Stimulated activated naive CD4-positive, alpha-beta T cell (primary cell): ENCODE measurements at regions not wholly inside any gene's neighbourhood (a gene's known extent, or its start where the extent isn't known, plus 50 kb on each side); places are given as distances from the start of the nearest gene placed in this dataset.
"Not testable (repeated sequence)": the region's sequence is repeated elsewhere in the genome, so short reads cannot be mapped to it uniquely, and the experiment has no call there.

Experiments
- DNase-seq, 6 experiments: peaks; one replicate each; lab custom pipeline; 2025; lab: John Stamatoyannopoulos, UW

DNA sequence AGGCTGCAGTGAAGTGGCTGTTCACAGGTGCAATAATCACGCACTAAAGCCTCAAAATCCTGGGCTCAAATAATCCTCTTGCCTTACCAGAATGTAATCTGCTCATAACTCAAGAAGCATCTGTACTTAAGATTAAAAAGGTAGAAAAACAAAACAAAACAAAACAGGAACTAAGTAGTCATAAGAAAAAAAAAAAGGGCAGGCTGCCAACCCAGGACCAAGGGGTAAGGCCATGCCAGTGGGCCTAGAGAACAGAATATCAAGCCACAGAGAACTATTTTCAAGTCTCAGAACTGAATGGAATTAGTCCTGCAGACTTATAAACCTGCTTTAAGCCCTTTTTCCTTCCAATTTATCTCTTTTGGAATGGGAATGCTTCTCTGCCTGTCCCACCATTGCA, 64.8 kb upstream of the TBC1D3K start:
- DNase-seq, result no peak

DNA sequence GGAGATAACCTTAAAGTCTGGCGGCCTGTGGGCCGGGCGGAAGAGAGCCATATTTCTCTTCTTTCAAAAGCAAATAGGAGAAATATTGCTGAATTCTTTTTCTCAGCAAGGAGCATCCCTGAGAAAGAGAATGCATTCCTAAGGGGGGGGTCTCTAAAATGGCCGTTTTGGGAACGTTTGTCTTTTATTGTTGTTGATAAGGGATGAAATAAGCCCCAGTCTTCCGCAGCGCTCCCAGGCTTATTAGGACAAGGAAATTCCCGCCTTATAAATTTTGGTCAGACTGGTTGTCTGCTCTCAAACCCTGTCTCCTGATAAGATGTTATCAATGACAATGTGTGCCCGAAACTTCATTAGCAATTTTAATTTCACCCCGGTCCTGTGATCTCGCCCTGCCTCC, 65.8 kb upstream of the TBC1D3K start:
- DNase-seq, result not testable (repeated sequence)

DNA sequence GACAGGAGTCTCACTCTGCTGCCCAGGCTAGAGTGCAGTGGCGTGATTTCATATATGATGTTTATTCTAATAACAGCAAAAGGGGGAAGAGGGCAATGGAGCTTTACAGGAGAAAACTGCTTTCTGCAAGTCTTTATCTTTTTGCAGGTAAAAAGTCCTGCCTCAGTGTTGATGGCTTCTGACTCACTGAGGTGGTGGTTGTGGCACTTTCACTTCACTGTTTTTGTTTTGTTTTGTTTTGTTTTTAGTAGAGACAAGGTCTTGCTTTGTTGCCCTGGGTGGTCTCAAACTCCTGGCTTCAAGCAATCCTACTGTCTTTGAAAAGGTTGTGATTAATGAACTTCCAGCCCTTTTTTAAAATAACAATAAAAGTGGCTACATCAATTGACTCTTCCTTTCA, 68.0 kb upstream of the TBC1D3K start:
- DNase-seq, result no peak

DNA sequence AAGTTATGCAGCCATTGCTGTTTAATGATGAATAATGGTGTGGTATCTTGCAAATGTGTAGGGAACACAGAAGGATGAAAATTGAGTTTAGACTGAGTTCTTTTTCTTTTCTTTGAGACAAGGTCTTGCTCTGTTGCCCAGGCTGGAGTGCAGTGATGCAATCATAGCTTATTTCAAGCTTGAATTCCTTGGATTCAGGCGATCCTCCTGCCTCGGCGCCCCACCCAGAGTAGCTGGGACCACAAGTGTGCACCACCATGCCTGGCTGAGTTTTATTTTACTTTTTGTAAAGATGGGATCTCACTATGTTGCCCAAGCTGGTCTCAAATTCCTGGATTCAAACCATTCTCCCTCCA, 74.6 kb upstream of the TBC1D3K start:
- DNase-seq, result no peak

DNA sequence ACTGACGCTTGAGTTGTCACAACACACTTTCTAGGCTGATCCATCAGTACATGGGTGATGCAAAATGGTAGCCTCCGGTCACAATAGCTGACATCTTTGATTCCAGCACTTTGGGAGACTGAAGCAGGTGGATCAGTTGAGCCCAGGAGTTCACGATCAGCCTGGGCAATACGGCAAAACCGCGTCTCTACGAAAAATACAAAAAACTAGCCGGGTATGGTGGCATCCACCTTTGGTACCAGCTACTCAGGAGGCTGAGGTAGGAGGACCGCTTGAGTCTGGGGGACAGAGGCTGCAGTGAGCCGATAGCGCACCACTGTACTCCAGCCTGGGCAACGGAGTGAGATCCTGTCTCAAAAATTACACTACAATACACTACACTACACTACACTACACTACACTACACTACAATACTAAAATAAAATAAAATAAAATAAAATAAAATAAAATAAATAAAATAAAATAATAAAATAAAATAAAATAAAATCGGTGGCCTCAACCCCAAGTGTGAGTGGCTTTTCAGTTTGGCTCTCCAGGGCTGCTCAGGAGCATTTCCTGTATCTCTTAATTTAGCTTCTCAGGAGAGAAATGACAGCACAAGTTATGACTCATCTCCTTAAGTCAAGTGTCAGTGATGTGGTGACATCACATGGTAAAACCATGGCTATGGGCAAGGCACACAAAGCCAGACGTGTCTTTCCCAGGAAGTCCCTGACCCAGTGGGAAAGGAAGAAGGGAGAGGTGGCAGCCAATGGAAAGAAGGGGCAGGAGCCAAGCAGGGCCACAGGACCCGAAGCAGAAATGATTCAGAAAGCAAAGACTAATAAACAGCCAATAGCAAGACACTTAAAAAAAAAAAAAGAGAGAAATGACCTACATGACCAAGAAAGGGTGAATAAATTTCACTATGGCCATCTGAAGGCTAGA, 75.3 kb upstream of the TBC1D3K start:
- no peak for DNase-seq

DNA sequence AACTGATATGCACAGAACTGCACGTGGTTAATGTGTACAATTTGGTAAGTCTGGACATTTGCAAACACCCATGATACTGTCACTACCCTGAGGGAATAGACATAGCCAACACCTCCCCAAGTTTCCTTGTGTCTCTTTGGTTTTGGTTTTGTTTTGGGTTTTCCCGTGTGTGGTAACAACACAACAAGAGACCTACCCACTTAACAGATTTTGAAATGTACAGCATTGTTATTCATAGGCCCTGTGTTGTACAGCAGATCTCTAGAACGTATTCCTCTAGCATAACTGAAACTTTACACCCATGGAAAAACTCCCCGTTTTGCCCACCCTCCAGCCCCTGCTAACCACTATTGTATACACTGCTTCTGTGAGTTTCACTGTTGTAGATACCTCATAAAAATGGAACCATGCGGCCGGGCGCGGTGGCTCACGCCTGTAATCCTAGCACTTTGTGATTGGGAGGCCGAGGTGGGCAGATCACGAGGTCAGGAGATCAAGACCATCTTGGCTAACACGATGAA, 76.3 kb upstream of the TBC1D3K start:
- DNase-seq, result no peak

DNA sequence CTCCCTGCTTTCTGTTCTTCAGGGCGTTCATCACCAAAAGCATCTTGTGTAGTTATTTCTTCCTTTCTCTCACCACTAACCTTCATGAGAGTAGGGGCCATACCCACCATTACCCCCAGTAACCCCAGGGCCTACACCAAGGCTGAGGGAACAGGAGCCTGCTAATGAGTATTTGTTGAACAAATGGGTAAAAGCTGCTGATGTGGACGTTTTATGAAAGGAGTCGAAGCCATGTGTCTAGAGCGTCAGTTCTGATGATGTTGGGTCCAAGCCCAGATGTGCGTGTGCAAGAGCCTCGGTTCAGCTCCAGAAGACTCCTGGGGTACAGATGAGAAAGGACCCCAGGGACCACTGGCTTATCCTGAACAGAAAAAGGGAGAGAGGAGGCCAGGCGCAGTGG, 77.1 kb upstream of the TBC1D3K start:
- no peak for DNase-seq

DNA sequence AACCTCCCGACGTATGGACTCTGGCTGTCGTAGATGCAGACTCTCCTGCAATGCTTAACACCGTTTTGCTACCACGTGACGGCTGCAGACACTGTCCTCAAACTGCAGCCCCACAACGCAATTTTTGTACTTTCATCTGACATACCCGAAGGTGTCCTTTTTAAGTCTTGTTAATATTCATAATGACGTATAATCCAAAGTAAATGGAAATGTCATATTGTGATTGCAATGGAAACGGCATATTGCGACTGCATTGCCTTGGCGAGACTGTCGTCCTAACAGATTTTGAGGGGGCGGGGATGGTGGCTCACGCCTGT, 79.3 kb upstream of the TBC1D3K start:
- no peak for DNase-seq

DNA sequence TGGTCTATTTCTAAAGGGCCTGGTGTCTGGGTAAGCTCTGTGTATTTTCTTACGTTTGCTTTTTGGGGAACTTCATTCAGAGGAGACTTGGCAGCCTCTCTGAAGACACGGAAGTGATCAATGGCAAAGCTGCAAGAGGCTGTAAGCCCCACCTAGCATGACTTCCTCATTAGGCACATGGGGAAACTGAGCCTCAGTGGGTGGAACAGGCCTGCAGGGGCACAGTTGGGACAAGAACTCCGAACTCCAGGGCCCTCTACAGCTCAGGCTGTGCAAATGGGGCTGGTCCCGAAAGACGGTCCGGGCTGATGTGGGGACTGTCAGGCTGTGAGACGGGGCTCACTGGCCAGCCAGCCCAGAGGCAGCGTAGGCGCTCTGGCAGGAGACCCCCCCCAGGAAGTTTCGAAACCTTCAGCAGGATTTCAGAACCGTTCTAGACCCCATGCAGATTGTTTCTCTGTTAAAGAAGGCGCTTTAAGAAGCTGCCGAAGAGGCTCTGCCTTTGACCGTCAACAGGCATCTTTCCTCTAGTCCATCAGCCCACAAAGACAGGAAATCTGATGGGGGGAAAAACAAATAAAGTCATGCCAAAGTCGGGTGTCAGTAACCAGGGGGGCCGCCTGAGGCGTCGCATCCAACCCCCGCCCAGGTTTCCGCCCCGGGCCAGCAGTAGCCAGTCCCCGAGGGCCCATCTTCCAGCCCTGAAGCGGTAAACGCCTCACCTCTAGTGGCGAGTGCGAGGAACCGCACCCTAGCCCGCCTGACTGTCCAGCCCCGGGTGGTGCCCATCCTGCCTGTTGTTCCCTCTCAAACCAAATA, 79.8 kb upstream of the TBC1D3K start:
- DNase-seq, result peak in 4 of 6 experiments; percentile 12 to 50 (median 16)

DNA sequence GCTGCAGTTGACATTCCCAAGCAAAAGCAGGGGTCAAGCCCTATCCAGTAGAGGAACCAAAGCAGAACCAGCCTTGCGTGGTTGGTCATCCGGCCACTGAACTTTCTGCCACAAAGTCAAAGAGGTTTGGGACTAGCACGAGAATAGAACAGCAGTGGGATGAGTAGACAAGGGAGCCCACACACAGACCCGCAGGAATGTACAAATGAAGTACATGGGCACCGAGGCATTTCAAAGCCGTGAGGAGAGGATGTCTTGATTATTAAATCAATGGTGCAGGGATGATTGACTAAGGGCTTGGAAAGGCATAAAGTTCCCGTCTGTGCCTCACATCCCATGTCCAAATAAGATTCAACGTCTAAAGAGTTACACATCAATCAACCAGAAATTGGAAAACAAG, 81.8 kb upstream of the TBC1D3K start:
- DNase-seq, result no peak

DNA sequence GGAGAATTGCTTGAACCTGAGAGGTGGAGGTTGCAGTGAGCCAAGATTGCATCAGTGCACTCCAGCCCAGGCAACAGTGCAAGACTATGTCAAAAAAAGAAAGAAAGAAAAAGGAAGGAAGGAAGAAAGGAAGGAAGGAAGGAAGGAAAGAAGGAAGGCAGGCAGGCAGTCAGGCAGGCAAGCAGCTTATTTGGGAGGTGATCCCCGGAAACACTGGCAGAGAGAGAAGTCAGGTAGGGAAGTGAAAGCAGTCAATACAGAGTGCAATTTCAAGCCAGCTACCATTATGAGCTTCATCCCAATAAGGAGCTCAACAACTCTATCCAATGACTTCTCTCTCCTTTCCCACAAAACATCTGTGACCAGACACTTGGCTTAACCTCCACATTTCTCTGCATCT, 83.0 kb upstream of the TBC1D3K start:
- DNase-seq, result no peak

DNA sequence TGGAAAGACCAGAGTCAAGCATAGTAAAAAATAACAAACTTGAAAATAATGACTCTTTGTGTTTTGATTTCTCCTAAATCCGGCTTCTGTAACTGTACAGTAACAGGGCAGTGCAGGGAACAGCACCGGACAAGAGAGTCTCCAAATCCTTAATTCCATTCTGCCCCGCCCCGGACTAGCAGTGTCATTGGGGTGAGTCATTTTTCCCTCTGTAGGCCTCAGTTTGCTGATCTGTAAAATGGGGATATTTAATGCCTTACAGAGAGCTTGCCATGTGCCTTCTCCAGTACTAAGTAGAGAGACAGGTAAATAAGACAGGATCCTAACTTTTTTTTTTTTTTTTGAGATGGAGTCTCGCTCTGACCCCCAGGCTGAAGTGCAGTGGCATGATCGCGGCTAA, 83.6 kb upstream of the TBC1D3K start:
- no peak for DNase-seq

DNA sequence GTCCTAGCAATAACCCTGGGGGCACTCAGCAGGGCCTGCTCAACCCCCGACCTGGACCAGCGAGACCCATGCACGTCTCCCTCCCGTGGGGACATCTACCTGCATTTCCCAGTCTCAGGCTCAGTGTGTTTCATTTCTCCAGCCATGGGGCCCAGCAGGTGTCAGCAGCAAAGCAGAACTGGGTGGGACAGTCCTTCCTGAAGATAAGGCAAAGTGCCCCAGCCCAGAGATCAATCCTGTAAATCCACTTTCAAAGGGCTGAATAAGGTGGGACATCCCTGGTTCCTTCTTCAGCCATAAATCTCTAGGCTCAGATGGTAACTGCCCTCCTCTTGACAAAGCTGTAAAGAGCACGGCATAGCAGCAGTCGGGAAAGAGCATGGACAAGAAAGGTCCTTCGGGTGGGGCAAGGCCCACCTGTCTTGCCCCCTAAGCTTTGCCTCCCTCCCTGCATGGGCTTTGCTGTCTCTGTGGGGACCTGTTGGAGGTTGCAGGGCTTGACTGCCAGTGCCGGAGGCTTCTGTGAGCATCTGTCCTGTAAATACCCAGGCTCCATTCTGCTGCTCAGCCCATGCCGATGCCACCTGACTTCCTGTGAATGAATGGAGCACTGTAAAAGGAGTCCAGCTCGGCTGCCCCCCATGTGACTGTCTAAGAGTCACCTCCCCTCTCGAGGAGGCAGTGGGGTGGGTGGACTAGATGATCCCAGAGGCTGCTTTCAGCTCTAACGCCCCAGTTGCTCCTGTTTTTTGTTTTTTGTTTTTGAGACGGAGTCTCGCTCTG, 84.8 kb upstream of the TBC1D3K start:
- DNase-seq, result no peak

DNA sequence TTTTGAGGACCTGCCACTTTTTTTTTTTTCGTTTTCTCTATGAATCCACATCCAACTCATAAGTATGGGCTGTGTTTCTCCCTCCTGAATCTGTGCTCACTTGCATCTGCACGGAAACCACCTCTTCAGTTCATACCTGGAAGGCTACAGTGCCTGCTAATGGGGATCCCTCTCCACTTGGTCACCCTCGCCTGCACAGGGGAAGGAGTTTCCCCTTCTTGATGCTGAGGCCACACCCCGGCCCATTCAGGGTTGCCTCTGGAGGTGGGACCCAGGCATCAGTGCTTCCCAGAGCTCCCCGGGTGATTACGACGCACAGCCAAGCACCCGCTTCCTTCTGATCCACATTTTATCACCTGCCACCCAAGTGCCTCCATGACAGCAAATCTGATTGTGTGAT, 85.9 kb upstream of the TBC1D3K start:
- DNase-seq, result no peak

DNA sequence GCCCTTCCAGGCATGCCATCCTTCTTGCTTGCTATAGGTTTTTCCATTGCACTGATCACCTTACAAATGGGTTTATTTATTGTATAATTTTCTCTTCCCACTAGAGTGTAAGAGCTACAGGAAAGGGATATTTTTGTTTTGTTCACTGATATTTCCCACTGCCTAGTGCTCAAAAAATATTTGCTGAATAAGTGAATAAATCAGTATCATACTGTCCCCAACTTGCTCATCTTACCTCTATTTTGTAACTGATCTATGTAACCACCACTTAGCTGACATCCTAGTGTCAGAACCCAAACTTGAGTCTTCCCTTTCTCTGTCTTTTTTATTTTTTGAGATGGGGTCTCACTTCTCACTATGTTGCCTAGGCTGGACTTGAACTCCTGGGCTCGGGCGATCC, 87.6 kb upstream of the TBC1D3K start:
- no peak for DNase-seq

DNA sequence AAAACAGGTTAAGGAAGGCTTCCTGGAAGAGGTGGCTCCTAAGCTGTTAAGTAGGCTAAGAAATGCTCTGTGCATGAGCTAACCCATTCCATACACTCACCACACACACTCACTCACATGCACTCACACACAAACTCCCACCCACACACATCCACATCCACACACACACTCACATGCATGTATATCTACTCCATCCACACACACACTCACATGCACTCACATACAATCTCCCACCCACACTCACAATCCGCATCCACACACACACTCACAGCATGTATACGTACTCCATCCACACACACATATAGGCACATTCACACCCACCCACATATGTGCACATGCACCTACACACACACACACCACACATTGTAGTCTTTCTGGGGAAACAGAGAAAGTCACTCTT, 89.3 kb upstream of the HNF1B start:
- DNase-seq, result no peak

DNA sequence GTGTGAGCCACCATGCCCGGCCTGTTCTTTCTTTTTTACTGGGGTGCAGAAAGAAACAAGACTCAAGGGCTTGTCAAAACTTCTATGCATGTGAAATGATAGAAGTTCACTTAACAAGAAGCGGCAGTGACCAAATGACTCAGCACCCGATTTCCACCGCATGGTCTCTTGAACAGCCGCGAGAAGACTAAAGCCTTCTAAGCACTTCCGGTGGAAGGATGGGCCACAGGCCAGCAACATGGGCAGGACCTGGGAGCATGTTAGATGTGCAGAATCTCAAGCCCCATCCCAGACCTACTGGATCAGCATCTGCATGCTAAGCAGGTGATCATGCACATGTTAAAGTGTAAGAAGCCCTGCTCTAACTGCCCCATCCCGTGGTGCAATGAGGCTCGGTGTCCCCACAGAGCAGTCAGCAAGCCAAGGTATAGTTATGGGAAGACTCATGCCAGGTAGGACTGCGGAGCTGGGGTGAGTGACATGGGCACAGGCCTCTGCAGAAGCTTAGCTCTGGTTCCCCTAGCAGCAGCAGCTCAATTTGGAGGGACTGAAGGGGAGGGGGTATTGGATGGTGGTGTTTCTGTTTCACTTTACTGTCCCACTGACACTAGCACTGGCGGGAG, 88.5 kb upstream of the HNF1B start:
- DNase-seq, result no peak

DNA sequence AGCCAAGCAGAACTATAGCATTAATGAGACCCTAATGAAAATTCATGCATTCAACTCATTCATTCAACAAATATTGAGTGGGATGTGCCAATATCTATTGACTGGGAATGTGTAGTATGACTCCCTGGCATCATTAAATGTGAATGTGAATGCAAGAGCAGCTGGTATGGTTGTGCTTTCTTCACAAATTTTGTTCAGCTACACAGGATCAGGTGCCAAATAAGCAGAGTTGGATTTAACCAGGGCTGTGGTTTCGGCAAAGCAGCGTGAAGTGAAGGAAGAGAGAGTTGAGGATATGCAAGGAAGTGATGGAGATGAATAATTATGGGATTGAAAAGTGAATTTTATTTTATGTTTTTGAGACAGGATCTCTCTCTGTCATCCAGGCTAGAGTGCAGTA, 87.1 kb upstream of the HNF1B start:
- DNase-seq, result no peak

DNA sequence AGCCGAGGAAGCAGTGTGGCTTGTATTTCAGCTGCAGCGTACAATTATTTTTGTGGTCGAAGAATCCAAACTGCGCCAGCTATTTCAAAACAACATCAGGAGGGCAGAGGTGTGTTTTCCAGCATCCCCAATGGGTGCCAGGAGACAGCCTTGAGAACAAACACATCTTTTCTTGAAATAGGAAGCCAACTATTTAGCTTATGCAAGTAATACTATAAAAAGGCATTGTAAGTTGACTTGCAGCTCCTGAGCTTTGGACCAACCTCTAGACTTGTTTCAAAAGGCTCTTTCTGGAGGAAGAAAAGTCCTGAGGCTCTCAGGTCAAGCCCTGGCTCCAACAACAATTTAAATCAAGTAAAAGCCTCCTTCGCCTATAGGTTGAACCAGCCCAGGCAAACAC, 86.6 kb upstream of the HNF1B start:
- no peak for DNase-seq

DNA sequence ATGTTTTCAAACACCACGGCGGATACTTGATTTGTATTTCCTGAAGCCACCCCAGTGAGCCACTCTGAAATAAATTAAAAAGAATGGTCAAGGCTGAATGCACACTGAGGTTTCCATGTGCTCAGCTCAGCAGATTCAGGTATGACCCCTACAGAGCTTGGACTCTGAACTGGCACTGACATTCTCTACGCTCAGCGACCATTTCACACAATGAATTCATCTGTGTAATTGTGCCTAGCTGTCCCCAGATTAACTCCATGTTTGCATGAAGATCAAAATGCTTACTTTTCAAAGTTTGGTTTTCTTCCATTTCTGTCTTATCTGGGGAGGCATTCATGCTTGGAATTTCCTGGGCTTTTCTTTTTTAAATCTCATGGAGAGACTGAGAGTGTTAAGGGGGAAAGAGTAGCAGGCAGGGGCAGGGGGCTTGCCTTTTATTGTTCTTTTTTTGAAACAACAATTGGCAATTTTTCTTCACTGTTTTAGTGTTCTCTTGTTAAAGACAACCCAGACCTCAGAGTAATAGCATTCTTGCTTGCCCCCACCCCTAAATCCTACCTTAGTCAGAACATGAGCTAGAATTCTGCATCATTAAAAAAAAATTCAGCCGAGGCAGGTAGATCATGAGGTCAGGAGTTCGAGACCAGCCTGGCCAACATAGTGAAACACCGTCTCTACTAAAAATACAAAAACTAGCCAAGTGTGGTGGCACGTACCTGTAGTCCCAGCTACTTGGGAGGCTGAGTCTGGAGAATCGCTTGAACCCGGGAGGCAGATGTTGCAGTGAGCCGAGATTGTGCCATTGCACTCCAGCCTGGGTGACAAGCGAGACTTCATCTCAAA, 85.5 kb upstream of the HNF1B start:
- no peak for DNase-seq

DNA sequence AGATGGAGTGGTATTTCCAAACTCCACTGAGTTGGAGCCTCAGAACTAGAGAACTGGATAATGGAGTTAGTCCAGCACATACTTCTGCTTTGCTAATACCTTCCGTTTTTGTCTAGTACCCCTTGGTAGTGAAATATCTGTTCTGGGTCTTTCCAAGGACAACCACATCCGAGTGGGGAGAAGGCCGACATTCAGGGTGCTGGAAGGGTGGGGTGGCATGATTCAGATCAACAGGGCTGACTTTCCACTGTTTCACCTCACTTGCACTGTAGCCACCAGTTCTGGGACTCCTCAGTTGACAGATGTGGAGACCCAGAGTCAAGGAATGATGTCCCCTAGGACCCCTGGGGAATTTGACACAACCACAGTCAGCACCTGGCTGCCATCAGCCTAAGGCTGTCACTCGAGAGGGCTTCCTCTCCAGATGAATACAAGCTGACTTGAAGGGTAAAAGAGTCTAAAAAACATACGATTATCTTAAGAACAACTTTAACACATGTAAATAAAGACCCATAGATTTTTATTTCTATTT, 84.8 kb upstream of the HNF1B start:
- DNase-seq, result no peak
